ENCODE measurements at regions not wholly inside any gene's neighbourhood (a gene's known extent, or its start where the extent isn't known, plus 50 kb on each side); places are given as distances from the start of the nearest gene placed in this dataset.

GRCh38 chr4:81712714-81713113, 241.0 kb upstream of the RASGEF1B start:
- H3F3A ChIP-seq (ENCODE audit: low read depth) = no peaks in the 10 kb centered on the region
- peaks cover 24% of the 10 kb centered on the region for H3K4me1 ChIP-seq
- no peak overlapping the region for H3K4me3 ChIP-seq
- Mint-ChIP-seq H3K36me3 (no peaks in the 10 kb centered on the region), H3K4me1 (peaks cover 34% of the 10 kb centered on the region), H3K9me3 (peaks cover 7% of the 10 kb centered on the region), H3K27ac (no peak overlapping the region), H3K27me3 (ENCODE audit: insufficient read depth, low read depth) (peaks cover 14% of the 10 kb centered on the region), H3K4me3 (no peak overlapping the region)
- no peaks in the 10 kb centered on the region for H4K20me1 ChIP-seq (ENCODE audit: low read depth)
- TF ChIP-seq EZH2phosphoT487 (IDR thresholded peaks at IDR 0.05) (no peak), EZH2 (IDR thresholded peaks at IDR 0.05) (no peak), CTCF (IDR thresholded peaks at IDR 0.05) (no peak)
- no peak overlapping the region for H2AFZ ChIP-seq (replicated peaks)
- no peaks in the 10 kb centered on the region for H3K79me2 ChIP-seq (ENCODE audit: low read depth)
- no peaks in the 10 kb centered on the region for H3K36me3 ChIP-seq
- DNase-seq (ENCODE audit: low spot score) = no peak
- no peaks in the 10 kb centered on the region for H3K9me3 ChIP-seq (ENCODE audit: low read depth)
- no peak overlapping the region for H3K4me2 ChIP-seq
- H3K27me3 ChIP-seq = no peaks in the 10 kb centered on the region
- H3K9ac ChIP-seq = no peak overlapping the region
- no peak overlapping the region for H3K27ac ChIP-seq

- TF ChIP-seq EZH2 (IDR thresholded peaks at IDR 0.05) (no peak), CTCF (IDR thresholded peaks at IDR 0.05) (no peak), EZH2phosphoT487 (IDR thresholded peaks at IDR 0.05) (no peak)
- Histone ChIP-seq H3K9ac (no peak overlapping the region), H2AFZ (replicated peaks) (no peak overlapping the region), H4K20me1 (ENCODE audit: low read depth) (no peaks in the 10 kb centered on the region), H3K79me2 (ENCODE audit: low read depth) (no peaks in the 10 kb centered on the region), H3K27me3 (no peaks in the 10 kb centered on the region), H3K4me3 (no peak overlapping the region), H3K27ac (no peak overlapping the region), H3F3A (ENCODE audit: low read depth) (no peaks in the 10 kb centered on the region), H3K4me2 (no peak overlapping the region), H3K4me1 (peaks cover under 1% of the 10 kb centered on the region), H3K36me3 (no peaks in the 10 kb centered on the region), H3K9me3 (ENCODE audit: low read depth) (no peaks in the 10 kb centered on the region)
- Mint-ChIP-seq H3K4me1 (peaks cover 3% of the 10 kb centered on the region), H3K36me3 (no peaks in the 10 kb centered on the region), H3K27me3 (ENCODE audit: insufficient read depth, low read depth) (peaks cover 8% of the 10 kb centered on the region), H3K27ac (no peak overlapping the region), H3K9me3 (no peaks in the 10 kb centered on the region), H3K4me3 (no peak overlapping the region)
- DNase-seq (ENCODE audit: low spot score) = no peak
Observed at GRCh38 chr4:81704461-81704860, 232.8 kb upstream of the RASGEF1B start.

GRCh38 chr4:81700189-81700588, 228.5 kb upstream of the RASGEF1B start:
- TF ChIP-seq EZH2 (IDR thresholded peaks at IDR 0.05) = no peak
- peaks cover 9% of the 10 kb centered on the region for H3K4me1 Mint-ChIP-seq
- no peak overlapping the region for H3K27ac Mint-ChIP-seq

GRCh38 chr4:81698538-81699296, 227.0 kb upstream of the RASGEF1B start:
- H3K27me3 ChIP-seq = no peaks in the 10 kb centered on the region
- H3K27ac Mint-ChIP-seq = peak overlapping the region; percentile 36
- no peaks in the 10 kb centered on the region for H3K9me3 Mint-ChIP-seq
- H4K20me1 ChIP-seq (ENCODE audit: low read depth) = no peaks in the 10 kb centered on the region
- TF ChIP-seq EZH2phosphoT487 (IDR thresholded peaks at IDR 0.05) (no peak), EZH2 (IDR thresholded peaks at IDR 0.05) (no peak), CTCF (IDR thresholded peaks at IDR 0.05) (no peak)
- H3K4me3 ChIP-seq = no peak overlapping the region
- no peak overlapping the region for H3K9ac ChIP-seq
- H3K4me1 ChIP-seq = peaks cover 14% of the 10 kb centered on the region
- no peaks in the 10 kb centered on the region for H3K36me3 ChIP-seq
- no peaks in the 10 kb centered on the region for H3K9me3 ChIP-seq (ENCODE audit: low read depth)
- no peaks in the 10 kb centered on the region for H3K36me3 Mint-ChIP-seq
- peak overlapping the region; percentile 53 for H3K27ac ChIP-seq
- peaks cover 6% of the 10 kb centered on the region for H3F3A ChIP-seq (ENCODE audit: low read depth)
- peak overlapping the region; percentile 86 for H2AFZ ChIP-seq (replicated peaks)
- peaks cover 9% of the 10 kb centered on the region for H3K4me1 Mint-ChIP-seq
- H3K79me2 ChIP-seq (ENCODE audit: low read depth) = no peaks in the 10 kb centered on the region
- H3K27me3 Mint-ChIP-seq (ENCODE audit: insufficient read depth, low read depth) = peaks cover 7% of the 10 kb centered on the region
- peak; percentile 63 for DNase-seq (ENCODE audit: low spot score)
- H3K4me2 ChIP-seq = peak overlapping the region; percentile 49
- no peak overlapping the region for H3K4me3 Mint-ChIP-seq

More at GRCh38 chr4:81700189-81700588, 228.5 kb upstream of the RASGEF1B start:
- H3K9me3 ChIP-seq (ENCODE audit: low read depth) = no peaks in the 10 kb centered on the region
- H3F3A ChIP-seq (ENCODE audit: low read depth) = peaks cover 6% of the 10 kb centered on the region
- H3K79me2 ChIP-seq (ENCODE audit: low read depth) = no peaks in the 10 kb centered on the region
- no peak overlapping the region for H3K9ac ChIP-seq
- H3K27me3 Mint-ChIP-seq (ENCODE audit: insufficient read depth, low read depth) = peaks cover 5% of the 10 kb centered on the region
- H2AFZ ChIP-seq (replicated peaks) = no peak overlapping the region
- no peak overlapping the region for H3K4me3 Mint-ChIP-seq
- DNase-seq (ENCODE audit: low spot score) = no peak
- no peak overlapping the region for H3K27ac ChIP-seq
- peaks cover 14% of the 10 kb centered on the region for H3K4me1 ChIP-seq
- H3K4me2 ChIP-seq = no peak overlapping the region
- no peak overlapping the region for H3K4me3 ChIP-seq
- no peaks in the 10 kb centered on the region for H3K36me3 ChIP-seq
- H3K36me3 Mint-ChIP-seq = no peaks in the 10 kb centered on the region
- no peaks in the 10 kb centered on the region for H3K9me3 Mint-ChIP-seq
- H3K27me3 ChIP-seq = no peaks in the 10 kb centered on the region
- no peaks in the 10 kb centered on the region for H4K20me1 ChIP-seq (ENCODE audit: low read depth)

All from neural progenitor cell (in vitro differentiated cells).